HEK293 (cell line): ENCODE measurements at regions not wholly inside any gene's neighbourhood (a gene's known extent, or its start where the extent isn't known, plus 50 kb on each side); places are given as distances from the start of the nearest gene placed in this dataset.

Source experiments
- CTCF ChIP-seq: fragments of 450-650 bp; formaldehyde crosslinking; IDR thresholded peaks from 2 replicates; pipeline ENCODE4 v1.5.1; 2016; ENCODE audit warnings: missing biosample characterization, missing genetic modification characterization
- SETDB1 ChIP-seq: IDR thresholded peaks from one replicate; pipeline ENCODE4 v1.6.1; 2017; ENCODE audit warnings: mild to moderate bottlenecking, low read length, moderate library complexity, mixed read lengths; ENCODE audit not compliant: insufficient read length
- SP2 ChIP-seq: fragments of 450-650 bp; formaldehyde crosslinking; IDR thresholded peaks from 2 replicates; pipeline ENCODE4 v1.5.1; 2016; ENCODE audit warnings: missing biosample characterization, missing genetic modification characterization
- TSHZ1 ChIP-seq: fragments of 450-650 bp; formaldehyde crosslinking; IDR thresholded peaks from 2 replicates; pipeline ENCODE4 v1.5.1; 2016; ENCODE audit warnings: missing biosample characterization, missing genetic modification characterization, borderline replicate concordance
- ZNF114 ChIP-seq: fragments of 450-650 bp; formaldehyde crosslinking; IDR thresholded peaks from 2 replicates; pipeline ENCODE4 v1.5.0; 2017; ENCODE audit warnings: missing biosample characterization, missing genetic modification characterization
- ZNF311 ChIP-seq: fragments of 450-650 bp; formaldehyde crosslinking; IDR thresholded peaks from 2 replicates; pipeline ENCODE4 v1.5.1; 2017; ENCODE audit warnings: missing biosample characterization, missing genetic modification characterization, borderline replicate concordance
- ZNF398 ChIP-seq: fragments of 450-650 bp; formaldehyde crosslinking; IDR thresholded peaks from 2 replicates; pipeline ENCODE4 v1.5.1; 2017; ENCODE audit warnings: missing biosample characterization, missing genetic modification characterization
- ZNF585B ChIP-seq: fragments of 450-650 bp; formaldehyde crosslinking; IDR thresholded peaks from 2 replicates; pipeline ENCODE4 v1.5.1; 2016; ENCODE audit warnings: missing biosample characterization, missing genetic modification characterization
- ZNF626 ChIP-seq: fragments of 450-650 bp; sonication (Bioruptor Pico); formaldehyde crosslinking; IDR thresholded peaks from 2 replicates; pipeline ENCODE4 v1.5.1; 2018; ENCODE audit warnings: missing biosample characterization, missing genetic modification characterization, inconsistent platforms

GRCh38 chr1:29583727-29584126, 347.4 kb downstream of the PTPRU start:
- TF ChIP-seq CTCF (tag by site-specific recombination): no peak
- TF ChIP-seq ZNF114 (tag by site-specific recombination): no peak
- TF ChIP-seq SP2 (tag by site-specific recombination): no peak
- TF ChIP-seq TSHZ1 (tag by site-specific recombination): no peak
- no peak for TF ChIP-seq SETDB1
- TF ChIP-seq ZNF398: no peak
- TF ChIP-seq ZNF311 (tag by site-specific recombination): no peak
- no peak for TF ChIP-seq ZNF585B
- no peak for TF ChIP-seq ZNF626 (tag by site-specific recombination)
